MM.1S (cell line): ENCODE measurements at regions not wholly inside any gene's neighbourhood (a gene's known extent, or its start where the extent isn't known, plus 50 kb on each side); places are given as distances from the start of the nearest gene placed in this dataset.

ENCODE experiments used
- DNase-seq: peaks from one replicate; pipeline ENCODE4 v3.0.0-alpha.2; 2015
- H2AFZ ChIP-seq: fragments of 300-600 bp; sonication (generic); 2 replicates; pipeline ENCODE4 v1.6.0; 2016; ENCODE audit warnings: antibody characterized with exemption, low read length
- H3F3A ChIP-seq: fragments of 300-600 bp; sonication (generic); 2 replicates; pipeline ENCODE4 v1.6.1; 2016; ENCODE audit warnings: mild to moderate bottlenecking, antibody characterized with exemption, low read length, moderate library complexity, mixed read lengths; ENCODE audit not compliant: insufficient read depth
- H3K27ac ChIP-seq: fragments of 300-600 bp; sonication (generic); 2 replicates; pipeline ENCODE4 v1.5.1; 2016; ENCODE audit warnings: mild to moderate bottlenecking, low read length
- H3K27me3 ChIP-seq: fragments of 300-600 bp; sonication (generic); replicated peaks from 2 replicates; pipeline ENCODE4 v1.6.0; 2016; ENCODE audit warnings: low read length; ENCODE audit not compliant: insufficient read depth
- H3K36me3 ChIP-seq: fragments of 300-600 bp; sonication (generic); replicated peaks from 2 replicates; pipeline ENCODE4 v1.6.1; 2016; ENCODE audit warnings: mild to moderate bottlenecking, low read length, mixed read lengths; ENCODE audit not compliant: insufficient read depth
- H3K4me1 ChIP-seq: fragments of 300-600 bp; sonication (generic); 2 replicates; pipeline ENCODE4 v1.6.1; 2016; ENCODE audit warnings: low read length, mixed read lengths
- H3K4me2 ChIP-seq: fragments of 300-600 bp; sonication (generic); 2 replicates; pipeline ENCODE4 v1.6.0; 2016; ENCODE audit warnings: low read depth, low read length
- H3K4me3 ChIP-seq: fragments of 300-600 bp; sonication (generic); 2 replicates; pipeline ENCODE4 v1.5.1; 2016; ENCODE audit warnings: low read length, mixed read lengths
- H3K79me2 ChIP-seq: fragments of 300-600 bp; sonication (generic); 2 replicates; pipeline ENCODE4 v1.6.1; 2016; ENCODE audit warnings: mixed run types, low read length, mixed read lengths
- H3K9ac ChIP-seq: fragments of 300-600 bp; sonication (generic); 2 replicates; pipeline ENCODE4 v1.6.1; 2016; ENCODE audit warnings: low read length, mixed read lengths
- H3K9me2 ChIP-seq: fragments of 300-600 bp; sonication (generic); replicated peaks from 2 replicates; pipeline ENCODE4 v1.6.1; 2016; ENCODE audit warnings: mild to moderate bottlenecking, low read length, mixed read lengths; ENCODE audit not compliant: insufficient read depth
- H3K9me3 ChIP-seq: fragments of 300-600 bp; sonication (generic); replicated peaks from 2 replicates; pipeline ENCODE4 v1.6.1; 2016; ENCODE audit warnings: mild to moderate bottlenecking, low read length, mixed read lengths; ENCODE audit not compliant: insufficient read depth
- H4K20me1 ChIP-seq: fragments of 300-600 bp; sonication (generic); 2 replicates; pipeline ENCODE4 v1.6.1; 2016; ENCODE audit warnings: mild to moderate bottlenecking, low read length, moderate library complexity, mixed read lengths; ENCODE audit not compliant: insufficient read depth
- CTCF ChIP-seq: fragments of 300-600 bp; sonication (generic); IDR thresholded peaks from 2 replicates; pipeline ENCODE4 v1.5.1; 2016; ENCODE audit warnings: antibody characterized with exemption, low read length, mixed read lengths
- EZH2 ChIP-seq: fragments of 300-600 bp; sonication (generic); optimal IDR thresholded peaks from 2 replicates; pipeline ENCODE3; 2017; ENCODE audit warnings: low read depth, mild to moderate bottlenecking, antibody characterized with exemption, low read length, mixed read lengths
- EZH2phosphoT487 ChIP-seq: fragments of 300-600 bp; sonication (generic); IDR thresholded peaks from 2 replicates; pipeline ENCODE4 v1.6.1; 2018; ENCODE audit warnings: antibody characterized with exemption, low read length

- no peak overlapping the region for H3K4me3 ChIP-seq
These were observed 288.7 kb upstream of the DDHD1 start for GRCh38 chr14:53441789-53442188.

DNA sequence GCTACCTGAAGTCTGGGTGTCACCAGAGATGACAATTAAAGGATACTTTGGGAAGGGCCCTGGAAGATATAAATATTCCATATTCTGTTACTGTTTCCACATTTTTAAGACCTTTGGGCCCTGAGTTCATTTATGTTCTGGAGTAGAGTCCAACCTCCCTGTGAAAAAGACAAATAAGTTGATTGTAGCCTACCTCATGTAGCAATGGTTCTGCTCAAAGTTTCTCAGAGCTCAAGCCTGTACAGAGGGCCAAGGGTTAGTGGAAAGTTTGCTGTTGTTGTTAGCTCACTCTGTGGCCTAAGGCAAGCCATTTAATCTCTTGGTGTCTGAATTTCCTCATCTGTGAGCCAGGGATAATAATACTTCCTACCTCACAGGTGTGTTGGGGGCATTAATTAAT lies 284.7 kb upstream of the DDHD1 start:
- Histone ChIP-seq H3K79me2 (no peaks in the 10 kb centered on the region), H3K9ac (no peak overlapping the region), H2AFZ (no peak overlapping the region), H3K36me3 (no peaks in the 10 kb centered on the region), H3K27ac (no peak overlapping the region), H3K4me2 (no peak overlapping the region), H3F3A (no peaks in the 10 kb centered on the region), H3K4me1 (no peaks in the 10 kb centered on the region), H3K9me3 (no peaks in the 10 kb centered on the region), H3K27me3 (no peaks in the 10 kb centered on the region), H3K4me3 (no peak overlapping the region), H4K20me1 (no peaks in the 10 kb centered on the region), H3K9me2 (no peaks in the 10 kb centered on the region)
- no peak for TF ChIP-seq CTCF
- no peak for DNase-seq

More at GRCh38 chr14:53441789-53442188, 288.7 kb upstream of the DDHD1 start:
- Histone ChIP-seq H3K9me2 (no peaks in the 10 kb centered on the region), H3K79me2 (no peaks in the 10 kb centered on the region), H3K9ac (no peak overlapping the region), H3K27ac (no peak overlapping the region), H3K4me1 (no peaks in the 10 kb centered on the region), H2AFZ (no peak overlapping the region), H3K4me2 (no peak overlapping the region), H3F3A (no peaks in the 10 kb centered on the region), H4K20me1 (no peaks in the 10 kb centered on the region), H3K9me3 (no peaks in the 10 kb centered on the region), H3K27me3 (no peaks in the 10 kb centered on the region), H3K36me3 (no peaks in the 10 kb centered on the region)
- TF ChIP-seq CTCF, result no peak
- no peak for TF ChIP-seq EZH2phosphoT487
- TF ChIP-seq EZH2, result no peak
- no peak for DNase-seq

- Histone ChIP-seq H3K36me3 (no peaks in the 10 kb centered on the region), H3K4me3 (no peak overlapping the region), H2AFZ (no peak overlapping the region), H3K4me2 (no peak overlapping the region), H3K27me3 (no peaks in the 10 kb centered on the region), H3K9me3 (no peaks in the 10 kb centered on the region), H3K9ac (no peak overlapping the region), H4K20me1 (no peaks in the 10 kb centered on the region), H3K27ac (no peak overlapping the region), H3K9me2 (no peaks in the 10 kb centered on the region), H3K79me2 (no peaks in the 10 kb centered on the region), H3F3A (no peaks in the 10 kb centered on the region), H3K4me1 (no peaks in the 10 kb centered on the region)
- DNase-seq, result peak; percentile 24
- TF ChIP-seq CTCF (peak; percentile 52), EZH2 (no peak)
These were observed 279.3 kb upstream of the DDHD1 start for GRCh38 chr14:53432378-53432802.

DNA sequence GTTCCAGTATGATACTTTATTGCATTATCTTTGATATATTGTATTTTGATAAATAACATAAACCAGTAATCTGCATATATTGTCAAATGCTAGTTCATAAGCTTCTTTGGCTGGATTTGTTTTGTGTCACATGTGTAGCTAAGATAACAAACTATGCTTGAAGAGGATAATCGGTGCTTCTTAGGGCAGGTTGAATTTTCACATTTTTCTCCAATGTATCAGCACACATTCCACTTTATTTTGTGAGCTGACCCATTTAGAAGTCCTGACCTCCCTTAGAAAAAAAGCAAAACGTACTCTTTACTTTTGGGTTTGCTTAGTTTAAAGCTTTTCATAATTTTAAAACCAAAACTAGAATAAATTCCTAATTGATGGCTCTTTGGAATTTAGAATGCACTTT lies 277.7 kb upstream of the DDHD1 start:
- Histone ChIP-seq H3K27ac (no peak overlapping the region), H4K20me1 (no peaks in the 10 kb centered on the region), H3F3A (no peaks in the 10 kb centered on the region), H3K9me3 (no peaks in the 10 kb centered on the region), H3K9me2 (no peaks in the 10 kb centered on the region), H3K4me1 (no peaks in the 10 kb centered on the region), H3K4me2 (no peak overlapping the region), H3K9ac (no peak overlapping the region), H3K36me3 (no peaks in the 10 kb centered on the region), H2AFZ (no peak overlapping the region), H3K27me3 (no peaks in the 10 kb centered on the region), H3K4me3 (no peak overlapping the region), H3K79me2 (no peaks in the 10 kb centered on the region)
- TF ChIP-seq EZH2phosphoT487, result no peak
- TF ChIP-seq EZH2, result no peak
- TF ChIP-seq CTCF, result no peak
- DNase-seq, result no peak
